Activated naive CD8-positive, alpha-beta T cell treated with anti-CD3 and anti-CD28 coated beads, Interleukin-2, amount 50 U/mL, for 24 hours (primary cell): ENCODE measurements at regions not wholly inside any gene's neighbourhood (a gene's known extent, or its start where the extent isn't known, plus 50 kb on each side); places are given as distances from the start of the nearest gene placed in this dataset.
A peak's percentile ranks its signal among the peaks of the same experiment; 100 is the strongest.

ENCODE experiments used
- ATAC-seq: fragments of 150-1000 bp; cut with Tn5 transposase; one replicate; pipeline ENCODE4 v1.10.0; 2021
- DNase-seq: peaks from one replicate; pipeline ENCODE4 v3.0.0; 2021
- H3K27ac Mint-ChIP-seq: one replicate; pipeline ENCODE4 v1.8.0; 2021; ENCODE audit warnings: mild to moderate bottlenecking, mixed read lengths
- H3K27me3 Mint-ChIP-seq: one replicate; pipeline ENCODE4 v1.8.0; 2021; ENCODE audit warnings: mixed read lengths
- H3K36me3 Mint-ChIP-seq: one replicate; pipeline ENCODE4 v1.8.0; 2021; ENCODE audit warnings: low read depth, mixed read lengths
- H3K4me1 Mint-ChIP-seq: one replicate; pipeline ENCODE4 v1.8.0; 2021; ENCODE audit warnings: mixed read lengths
- H3K4me3 Mint-ChIP-seq: one replicate; pipeline ENCODE4 v1.8.0; 2021; ENCODE audit warnings: mild to moderate bottlenecking, moderate library complexity, mixed read lengths
- H3K9me3 Mint-ChIP-seq: one replicate; pipeline ENCODE4 v1.8.0; 2021; ENCODE audit warnings: mixed read lengths

GRCh38 chr14:51780741-51781140 is 79.7 kb upstream of the GNG2 start:
- DNase-seq: no peak
- Mint-ChIP-seq H3K4me3 (no peak overlapping the region), H3K27me3 (peaks cover 28% of the 10 kb centered on the region), H3K9me3 (peaks cover 8% of the 10 kb centered on the region), H3K27ac (no peak overlapping the region), H3K4me1 (peaks cover 29% of the 10 kb centered on the region), H3K36me3 (peaks cover 2% of the 10 kb centered on the region)
- ATAC-seq: no peak

GRCh38 chr14:51781381-51781780 is 79.0 kb upstream of the GNG2 start:
- no peak for DNase-seq
- peaks cover 14% of the 10 kb centered on the region for H3K9me3 Mint-ChIP-seq
- H3K36me3 Mint-ChIP-seq: peaks cover 2% of the 10 kb centered on the region
- no peak overlapping the region for H3K27ac Mint-ChIP-seq
- peaks cover 28% of the 10 kb centered on the region for H3K27me3 Mint-ChIP-seq
- peaks cover 28% of the 10 kb centered on the region for H3K4me1 Mint-ChIP-seq
- ATAC-seq: no peak
- H3K4me3 Mint-ChIP-seq: no peak overlapping the region

- no peak for DNase-seq
- Mint-ChIP-seq H3K9me3 (peaks cover 23% of the 10 kb centered on the region), H3K4me1 (peaks cover 28% of the 10 kb centered on the region), H3K4me3 (no peak overlapping the region), H3K27ac (no peak overlapping the region), H3K36me3 (peaks cover 7% of the 10 kb centered on the region), H3K27me3 (peaks cover 28% of the 10 kb centered on the region)
- no peak for ATAC-seq
Observed at GRCh38 chr14:51782435-51782834, 78.0 kb upstream of the GNG2 start.

DNA sequence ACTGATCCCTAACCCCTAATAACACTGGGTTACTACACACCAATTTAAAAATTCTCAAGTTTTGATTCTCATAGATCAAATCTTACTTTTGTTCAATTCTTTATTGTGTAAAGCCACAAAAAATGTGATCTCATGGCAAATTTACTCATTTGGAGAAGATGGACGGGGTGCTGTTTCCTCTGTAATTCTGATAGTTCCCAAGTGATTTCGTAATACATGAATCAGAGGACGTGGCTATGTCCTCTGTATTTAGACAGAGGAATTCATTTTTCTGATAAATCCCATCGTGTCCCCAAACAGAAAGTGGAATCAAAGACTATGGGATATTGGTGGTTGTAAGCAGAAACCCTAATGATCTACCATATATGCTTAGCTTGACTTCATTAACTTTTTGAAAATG is 76.6 kb upstream of the GNG2 start:
- no peak for DNase-seq
- Mint-ChIP-seq H3K9me3 (peaks cover 23% of the 10 kb centered on the region), H3K27me3 (peaks cover 20% of the 10 kb centered on the region), H3K27ac (no peak overlapping the region), H3K36me3 (peaks cover 7% of the 10 kb centered on the region), H3K4me3 (no peak overlapping the region), H3K4me1 (peaks cover 28% of the 10 kb centered on the region)
- peak; percentile 33 for ATAC-seq

DNA sequence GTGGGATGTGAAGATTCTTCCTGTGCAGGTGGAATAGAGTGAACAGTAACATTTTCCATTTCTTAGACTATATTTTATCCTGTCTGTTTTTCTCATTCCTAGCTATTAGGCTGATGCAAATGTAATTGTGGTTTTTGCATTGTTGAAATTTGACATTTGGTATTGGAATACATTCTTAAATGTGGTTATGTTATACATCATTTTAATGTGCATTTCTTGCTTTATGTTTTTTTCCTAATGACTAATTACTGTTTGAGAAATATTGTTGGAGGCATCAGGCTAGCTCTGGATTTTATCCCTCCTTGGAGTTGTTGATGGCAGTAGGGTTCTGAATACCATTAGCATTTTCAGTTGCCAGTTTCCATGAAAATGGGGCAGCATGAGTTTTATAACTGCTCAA is 75.9 kb upstream of the GNG2 start:
- DNase-seq: no peak
- Mint-ChIP-seq H3K4me1 (peaks cover 28% of the 10 kb centered on the region), H3K4me3 (no peak overlapping the region), H3K27me3 (peaks cover 23% of the 10 kb centered on the region), H3K9me3 (peaks cover 23% of the 10 kb centered on the region), H3K36me3 (peaks cover 7% of the 10 kb centered on the region), H3K27ac (no peak overlapping the region)
- ATAC-seq: no peak

- H3K27me3 Mint-ChIP-seq: peaks cover 31% of the 10 kb centered on the region
- H3K36me3 Mint-ChIP-seq: peaks cover 7% of the 10 kb centered on the region
- ATAC-seq (no peak), DNase-seq (no peak)
- H3K9me3 Mint-ChIP-seq: peaks cover 23% of the 10 kb centered on the region
- H3K27ac Mint-ChIP-seq: no peak overlapping the region
- H3K4me1 Mint-ChIP-seq: peaks cover 21% of the 10 kb centered on the region
- no peak overlapping the region for H3K4me3 Mint-ChIP-seq
Observed at GRCh38 chr14:51786227-51786626, 74.2 kb upstream of the GNG2 start.

- H3K27me3 Mint-ChIP-seq: peaks cover 25% of the 10 kb centered on the region
- ATAC-seq: no peak
Observed at GRCh38 chr14:51787352-51787751, 73.1 kb upstream of the GNG2 start.

GRCh38 chr14:51789114-51789513 is 71.3 kb upstream of the GNG2 start:
- no peak for DNase-seq
- ATAC-seq: no peak
- Mint-ChIP-seq H3K4me1 (peaks cover 7% of the 10 kb centered on the region), H3K36me3 (peaks cover 7% of the 10 kb centered on the region), H3K27me3 (peaks cover 25% of the 10 kb centered on the region), H3K27ac (no peak overlapping the region), H3K9me3 (peaks cover 23% of the 10 kb centered on the region), H3K4me3 (no peak overlapping the region)

More at GRCh38 chr14:51787352-51787751, 73.1 kb upstream of the GNG2 start:
- Mint-ChIP-seq H3K4me3 (no peak overlapping the region), H3K36me3 (peaks cover 7% of the 10 kb centered on the region), H3K4me1 (peaks cover 18% of the 10 kb centered on the region), H3K9me3 (peaks cover 23% of the 10 kb centered on the region), H3K27ac (no peak overlapping the region)
- DNase-seq: no peak

DNA sequence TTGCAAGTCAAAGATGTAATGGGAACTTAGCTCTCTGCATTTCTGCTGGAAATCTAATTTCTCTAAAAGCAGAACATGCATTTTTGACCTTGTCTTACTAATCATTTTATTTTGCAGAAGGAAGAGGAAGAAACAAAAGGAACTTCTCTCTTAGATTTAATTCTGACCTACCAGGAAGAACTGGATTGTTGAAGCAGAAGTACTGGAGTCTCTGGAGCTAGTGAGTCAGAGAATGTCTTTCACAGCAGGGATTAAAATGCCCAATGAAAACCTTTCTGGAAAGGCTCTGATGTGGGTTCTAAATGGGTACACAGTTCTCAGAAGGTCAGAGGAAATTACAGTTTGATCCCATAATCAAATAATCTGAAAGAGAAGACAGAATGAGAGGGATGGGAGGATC is 70.8 kb upstream of the GNG2 start:
- DNase-seq (no peak), ATAC-seq (no peak)
- peaks cover 20% of the 10 kb centered on the region for H3K27me3 Mint-ChIP-seq
- H3K9me3 Mint-ChIP-seq: peaks cover 23% of the 10 kb centered on the region
- no peak overlapping the region for H3K27ac Mint-ChIP-seq
- peaks cover 2% of the 10 kb centered on the region for H3K4me1 Mint-ChIP-seq
- H3K36me3 Mint-ChIP-seq: peaks cover 7% of the 10 kb centered on the region
- H3K4me3 Mint-ChIP-seq: no peak overlapping the region

DNA sequence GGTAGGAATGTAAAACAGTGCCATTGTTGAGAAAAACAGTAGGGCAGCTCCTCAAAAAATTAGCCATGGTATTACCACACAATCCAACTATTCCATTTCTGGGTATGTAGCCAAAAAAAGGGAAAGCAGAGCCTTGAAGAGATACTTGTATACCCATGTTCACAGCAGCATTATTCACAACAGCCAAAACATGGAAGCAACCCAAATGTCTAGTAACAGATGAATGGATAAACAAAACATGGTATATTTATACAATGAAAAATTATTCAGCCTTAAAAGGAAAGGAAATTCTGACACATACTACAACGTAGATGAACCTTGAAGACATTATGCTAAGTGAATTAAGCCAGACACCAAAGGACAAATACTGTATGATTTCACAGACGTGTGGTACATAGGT is 67.6 kb upstream of the GNG2 start:
- Mint-ChIP-seq H3K4me1 (no peaks in the 10 kb centered on the region), H3K27me3 (peaks cover 11% of the 10 kb centered on the region), H3K9me3 (no peaks in the 10 kb centered on the region), H3K4me3 (no peak overlapping the region), H3K36me3 (no peaks in the 10 kb centered on the region), H3K27ac (no peak overlapping the region)
- DNase-seq: no peak
- no peak for ATAC-seq

GRCh38 chr14:51805541-51805940 is 54.9 kb upstream of the GNG2 start:
- DNase-seq (no peak), ATAC-seq (no peak)
- Mint-ChIP-seq H3K27me3 (no peaks in the 10 kb centered on the region), H3K4me1 (no peaks in the 10 kb centered on the region), H3K27ac (no peak overlapping the region), H3K9me3 (peaks cover 7% of the 10 kb centered on the region), H3K4me3 (no peak overlapping the region), H3K36me3 (no peaks in the 10 kb centered on the region)

DNA sequence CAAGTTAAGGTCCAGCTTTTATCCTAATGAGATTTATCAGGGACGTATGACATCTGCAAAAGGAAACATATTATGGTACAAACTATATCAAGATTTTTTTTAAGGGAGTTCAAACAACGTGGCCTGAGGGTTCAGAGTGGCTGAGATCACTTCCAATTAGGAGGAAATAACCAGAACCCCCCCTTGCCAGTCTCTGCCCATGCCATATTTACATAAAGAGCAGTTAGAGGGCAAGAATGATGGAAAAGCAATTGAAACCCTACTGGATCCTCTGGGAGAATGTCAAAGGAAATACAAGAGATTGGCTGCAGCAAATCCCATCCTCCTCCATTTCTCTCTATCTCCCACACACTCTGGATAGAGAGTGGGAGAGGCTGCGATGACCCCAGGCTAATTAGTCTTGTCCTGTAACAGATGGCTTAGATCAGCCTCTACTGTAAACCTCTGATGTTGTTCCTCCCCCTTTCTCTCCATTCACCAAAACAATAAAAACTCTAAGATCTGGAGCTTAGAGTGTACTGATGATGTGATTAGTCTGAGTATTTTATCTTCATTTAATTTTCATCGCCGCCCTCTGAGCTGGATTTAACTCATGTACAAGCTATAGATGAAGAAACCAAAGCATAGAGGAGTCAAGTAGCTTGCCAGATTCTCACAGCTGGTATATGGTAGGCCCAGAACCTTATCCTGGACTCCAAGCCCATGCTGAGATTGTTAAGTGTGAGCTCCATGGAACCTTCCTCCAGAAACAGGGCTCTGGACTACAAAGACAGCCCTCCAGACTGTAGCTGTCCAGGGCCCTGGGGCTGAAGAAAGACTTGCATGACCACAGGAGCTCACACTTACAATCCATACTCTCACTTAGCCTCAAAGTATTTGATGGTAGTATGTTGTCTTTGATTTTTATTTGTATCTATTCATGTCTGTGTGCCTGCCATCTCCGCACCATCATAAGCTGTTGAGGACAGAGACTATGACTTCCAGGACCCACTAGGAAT is 54.1 kb upstream of the GNG2 start:
- ATAC-seq: no peak
- no peaks in the 10 kb centered on the region for H3K4me1 Mint-ChIP-seq
- no peaks in the 10 kb centered on the region for H3K36me3 Mint-ChIP-seq
- H3K9me3 Mint-ChIP-seq: peaks cover 7% of the 10 kb centered on the region
- H3K27ac Mint-ChIP-seq: no peak overlapping the region
- no peak overlapping the region for H3K4me3 Mint-ChIP-seq
- DNase-seq: no peak
- no peaks in the 10 kb centered on the region for H3K27me3 Mint-ChIP-seq

DNA sequence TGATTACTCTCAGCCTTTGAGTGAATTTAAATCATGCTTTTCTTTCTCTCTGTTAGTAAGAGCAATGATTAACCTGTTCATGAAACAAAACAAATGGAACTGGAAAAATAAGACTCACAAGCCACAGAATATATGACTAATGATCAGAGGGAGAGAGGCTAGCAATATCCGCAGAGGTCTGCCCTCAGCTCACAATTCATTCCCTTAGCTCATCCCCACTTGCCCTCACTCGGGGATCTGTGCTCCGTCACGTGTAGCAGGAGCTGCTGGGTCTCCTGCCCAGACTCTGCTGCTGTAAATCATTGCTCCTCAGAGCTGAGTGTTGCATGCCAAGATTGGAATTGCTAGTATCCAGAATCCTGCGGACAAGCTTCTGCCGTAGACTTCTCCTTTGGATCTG is 53.1 kb upstream of the GNG2 start:
- no peaks in the 10 kb centered on the region for H3K27me3 Mint-ChIP-seq
- no peaks in the 10 kb centered on the region for H3K36me3 Mint-ChIP-seq
- DNase-seq (no peak), ATAC-seq (no peak)
- no peak overlapping the region for H3K27ac Mint-ChIP-seq
- no peaks in the 10 kb centered on the region for H3K4me1 Mint-ChIP-seq
- no peak overlapping the region for H3K4me3 Mint-ChIP-seq
- H3K9me3 Mint-ChIP-seq: peaks cover 7% of the 10 kb centered on the region
